HUES64 (cell line): ENCODE measurements at regions not wholly inside any gene's neighbourhood (a gene's known extent, or its start where the extent isn't known, plus 50 kb on each side); places are given as distances from the start of the nearest gene placed in this dataset.
A peak's percentile ranks its signal among the peaks of the same experiment; 100 is the strongest.
"Not testable (repeated sequence)": the region's sequence is repeated elsewhere in the genome, so short reads cannot be mapped to it uniquely, and the experiment has no call there.

Experiments used
- H3K27ac ChIP-seq: 2 replicates; pipeline ENCODE4 v1.7.0; 2013; ENCODE audit warnings: low read depth, low read length, inconsistent platforms
- H3K27me3 ChIP-seq: 2 replicates; pipeline ENCODE4 v1.6.1; 2013; ENCODE audit warnings: mild to moderate bottlenecking, low read length; ENCODE audit not compliant: insufficient read depth
- H3K36me3 ChIP-seq: 2 replicates; pipeline ENCODE4 v1.6.1; 2013; ENCODE audit warnings: mild to moderate bottlenecking, low read length; ENCODE audit not compliant: insufficient read depth
- H3K4me1 ChIP-seq: 2 replicates; pipeline ENCODE4 v1.6.1; 2013; ENCODE audit warnings: mild to moderate bottlenecking, low read length, moderate library complexity; ENCODE audit not compliant: insufficient read depth
- H3K4me3 ChIP-seq: 2 replicates; pipeline ENCODE4 v1.5.1; 2013; ENCODE audit warnings: mild to moderate bottlenecking, low read length, moderate library complexity
- H3K9ac ChIP-seq: 2 replicates; pipeline ENCODE4 v1.6.1; 2013; ENCODE audit warnings: mild to moderate bottlenecking, low read depth, low read length
- H3K9me3 ChIP-seq: 2 replicates; pipeline ENCODE4 v1.6.1; 2013; ENCODE audit warnings: low read depth, low read length; ENCODE audit not compliant: insufficient read depth
- WGBS: fragments of 150-250, 120-280 bp; methylation state at CpG from one replicate; pipeline ENCODE4 v1.1.7; 2013; ENCODE audit warnings: missing lambda C conversion rate; 5-methylcytosine and 5-hydroxymethylcytosine counted together

DNA sequence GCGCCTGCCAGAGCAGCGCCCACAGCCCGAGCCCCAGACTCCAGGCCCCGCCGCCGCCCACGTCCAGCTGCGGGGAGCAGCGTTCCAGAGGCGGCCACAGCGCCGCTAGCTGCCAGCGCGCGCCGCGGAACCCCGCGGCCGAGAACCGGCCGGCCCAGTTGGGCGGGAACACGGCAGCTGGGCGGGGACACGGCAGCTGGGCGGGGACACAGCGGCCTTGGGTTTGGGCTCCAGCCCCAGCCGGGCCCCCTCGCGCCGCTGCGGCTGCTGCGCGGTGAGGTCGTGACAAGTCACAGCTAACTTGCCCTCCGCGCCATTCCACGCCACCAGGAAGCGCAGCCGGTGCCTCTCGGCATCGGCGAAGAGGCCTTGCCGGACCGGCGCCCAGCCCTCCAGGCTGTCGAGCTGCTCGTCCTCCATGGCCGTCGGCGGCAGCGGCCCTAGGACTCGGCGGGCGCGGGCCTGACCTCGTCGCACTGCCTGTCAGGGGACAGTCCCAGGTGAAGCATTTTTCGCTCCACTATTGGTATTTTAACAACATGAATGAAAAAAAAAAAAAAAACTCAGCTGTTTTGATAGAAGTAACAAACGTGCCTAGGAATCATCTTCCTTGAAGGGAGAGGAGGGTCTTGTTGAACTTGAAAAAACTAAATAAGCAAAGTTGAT is 56.6 kb upstream of the GOLGA8N start:
- WGBS: 2% methylated on average over 12 of the region's 61 CpGs
- H3K9me3 ChIP-seq, H3K27ac ChIP-seq, H3K4me1 ChIP-seq, H3K27me3 ChIP-seq, H3K36me3 ChIP-seq, H3K9ac ChIP-seq: not testable (repeated sequence)
- peak overlapping the region; percentile 46 for H3K4me3 ChIP-seq

DNA sequence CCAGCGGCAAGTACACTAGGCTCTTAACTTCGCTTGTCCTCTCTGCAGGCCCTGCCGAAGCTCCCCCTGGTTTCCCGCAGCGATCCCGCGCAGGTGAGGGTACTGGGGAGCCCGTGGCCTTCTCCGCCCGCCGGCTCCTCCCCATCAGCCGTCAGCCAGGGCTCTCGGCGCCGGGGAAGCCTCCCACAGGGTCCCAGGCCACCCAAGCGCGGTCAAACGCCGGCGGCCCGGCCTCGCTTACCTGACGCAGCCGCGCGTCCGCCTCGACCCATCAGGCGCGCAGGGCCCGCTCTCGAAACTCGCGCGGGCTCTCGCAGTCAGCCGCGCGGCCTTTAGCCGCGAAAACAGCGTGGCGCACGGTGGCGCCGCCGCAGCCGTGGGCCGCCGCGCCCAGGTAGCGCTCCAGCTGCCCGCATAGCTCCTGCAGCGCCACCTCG is 57.2 kb upstream of the GOLGA8N start:
- H3K4me1 ChIP-seq, H3K9ac ChIP-seq, H3K9me3 ChIP-seq, H3K27me3 ChIP-seq, H3K27ac ChIP-seq, H3K4me3 ChIP-seq, H3K36me3 ChIP-seq: not testable (repeated sequence)
- WGBS: no CpG with 5 or more reads among the region's 55 CpGs

DNA sequence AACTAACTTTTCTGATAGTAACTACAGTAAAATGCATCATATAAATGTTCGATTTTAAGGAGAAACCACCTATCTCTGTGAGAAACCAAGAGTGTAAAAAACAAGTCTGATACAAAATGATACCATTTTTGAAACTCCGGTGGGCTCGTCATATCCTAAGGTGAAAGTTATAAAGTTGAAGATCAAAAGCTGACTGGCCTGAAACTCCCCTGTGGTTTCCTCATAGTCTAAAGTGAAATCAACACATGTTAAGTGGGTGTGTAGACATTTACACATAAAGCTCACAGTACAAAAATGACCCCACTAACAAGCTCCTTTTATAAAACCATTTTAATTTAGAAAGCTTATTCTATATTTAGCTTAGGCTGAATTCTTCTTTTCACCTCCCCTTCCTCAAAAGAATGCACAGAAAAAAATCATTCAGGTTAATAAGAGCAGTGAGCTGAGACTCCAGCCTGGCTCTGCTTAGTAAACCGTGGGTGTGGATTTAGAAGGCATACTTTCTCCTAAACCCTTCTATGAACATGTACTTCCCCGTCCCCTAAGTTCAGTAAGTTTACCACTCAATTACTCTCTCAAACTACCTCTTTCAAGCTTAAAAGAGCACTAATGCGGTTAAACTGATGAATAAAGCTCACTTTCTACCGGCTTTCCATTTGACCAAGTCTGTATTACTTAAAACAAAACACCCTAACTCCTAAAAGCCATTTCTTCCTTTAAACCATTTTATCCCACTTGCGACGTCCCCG is 57.9 kb upstream of the GOLGA8N start:
- not testable (repeated sequence) for H3K4me3 ChIP-seq, H3K27ac ChIP-seq, H3K36me3 ChIP-seq, H3K9me3 ChIP-seq, H3K27me3 ChIP-seq, H3K4me1 ChIP-seq, H3K9ac ChIP-seq
- no CpG with 5 or more reads among the region's 10 CpGs for WGBS

DNA sequence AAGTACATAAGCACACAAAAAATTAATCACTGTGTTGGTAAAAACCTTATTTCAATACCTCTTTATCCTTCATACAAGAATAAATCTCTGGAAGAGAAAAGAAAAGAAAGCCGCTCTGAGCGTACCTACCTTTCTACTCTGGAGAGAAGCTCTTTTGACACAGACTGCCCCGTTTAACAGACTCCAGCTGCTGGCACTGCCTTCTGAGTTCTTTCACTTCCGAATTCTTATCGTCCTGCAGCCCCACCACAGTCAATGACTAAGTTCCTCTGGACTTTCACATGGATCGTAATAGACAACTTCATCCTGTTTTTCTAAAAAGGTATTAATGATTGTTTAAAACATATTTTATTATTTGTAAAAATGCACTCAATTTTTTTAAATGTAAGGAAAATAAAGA is 67.5 kb upstream of the GOLGA8O start:
- H3K9ac ChIP-seq, H3K27me3 ChIP-seq, H3K36me3 ChIP-seq, H3K27ac ChIP-seq, H3K4me3 ChIP-seq, H3K4me1 ChIP-seq, H3K9me3 ChIP-seq: not testable (repeated sequence)
- 100% methylated on average over 2 of the region's 6 CpGs for WGBS

DNA sequence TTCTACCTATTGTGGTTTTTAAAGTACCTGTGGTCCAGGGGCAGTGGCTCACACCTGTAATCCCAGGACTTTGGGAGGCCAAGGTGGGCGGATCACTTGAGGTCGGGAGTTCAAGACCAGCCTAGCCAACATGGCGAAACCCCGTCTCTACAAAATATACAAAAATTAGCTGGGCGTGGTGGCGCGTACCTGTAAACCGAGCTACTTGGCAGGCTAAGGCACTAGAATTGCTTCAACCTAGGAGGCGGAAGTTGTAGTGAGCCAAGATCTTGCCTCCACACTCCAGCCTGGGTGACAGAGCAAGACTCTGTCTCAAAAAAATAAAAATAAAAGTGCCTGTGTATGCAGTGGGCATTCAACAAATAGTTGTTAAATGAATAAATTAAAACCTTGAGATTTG is 67.0 kb upstream of the GOLGA8O start:
- H3K27ac ChIP-seq, H3K36me3 ChIP-seq, H3K4me3 ChIP-seq, H3K4me1 ChIP-seq, H3K9me3 ChIP-seq, H3K9ac ChIP-seq, H3K27me3 ChIP-seq: not testable (repeated sequence)
- 96% methylated on average over 7 of the region's 9 CpGs for WGBS

DNA sequence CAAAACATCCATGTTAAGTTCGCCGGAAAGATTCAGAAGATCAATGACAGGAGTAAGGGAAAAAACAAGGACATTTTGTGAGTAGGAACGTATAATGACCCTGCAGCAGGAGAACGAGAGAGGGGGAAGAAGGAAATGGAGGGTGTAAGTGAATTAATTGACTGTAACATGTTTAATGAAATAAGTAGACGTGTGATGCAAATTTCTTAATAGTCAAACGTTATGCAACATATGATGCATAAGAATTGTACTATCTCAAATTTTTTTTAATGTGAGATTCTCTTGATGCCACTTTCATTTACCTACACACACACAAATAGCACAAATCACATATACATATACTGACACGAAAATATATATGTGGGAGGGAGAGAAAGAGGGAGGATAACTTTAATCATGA is 63.5 kb upstream of the GOLGA8O start:
- H3K27me3 ChIP-seq, H3K9me3 ChIP-seq, H3K36me3 ChIP-seq, H3K4me3 ChIP-seq, H3K4me1 ChIP-seq, H3K9ac ChIP-seq, H3K27ac ChIP-seq: not testable (repeated sequence)
- 94% methylated on average over 5 of the region's 7 CpGs for WGBS

DNA sequence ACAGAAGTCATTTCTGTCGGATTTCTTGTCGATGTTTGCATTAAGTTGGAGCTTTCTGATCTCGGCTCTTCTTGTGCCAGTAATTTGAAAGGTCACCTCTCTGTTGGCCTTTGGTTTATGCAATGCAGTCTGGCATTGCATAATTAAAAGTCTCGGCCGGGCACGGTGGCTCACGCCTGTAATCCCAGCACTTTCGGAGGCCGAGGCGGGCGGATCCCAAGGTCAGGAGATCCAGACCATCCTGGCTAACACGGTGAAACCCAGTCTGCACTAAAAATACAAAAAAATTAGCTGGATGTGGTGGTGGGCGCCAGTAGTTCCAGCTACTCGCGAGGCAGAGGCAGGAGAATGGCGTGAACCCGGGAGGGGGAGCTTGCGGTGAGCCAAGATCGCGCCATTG is 62.6 kb upstream of the GOLGA8O start:
- 92% methylated on average over 20 of the region's 20 CpGs for WGBS
- H3K36me3 ChIP-seq, H3K27ac ChIP-seq, H3K4me3 ChIP-seq, H3K4me1 ChIP-seq, H3K9me3 ChIP-seq, H3K27me3 ChIP-seq, H3K9ac ChIP-seq: not testable (repeated sequence)

DNA sequence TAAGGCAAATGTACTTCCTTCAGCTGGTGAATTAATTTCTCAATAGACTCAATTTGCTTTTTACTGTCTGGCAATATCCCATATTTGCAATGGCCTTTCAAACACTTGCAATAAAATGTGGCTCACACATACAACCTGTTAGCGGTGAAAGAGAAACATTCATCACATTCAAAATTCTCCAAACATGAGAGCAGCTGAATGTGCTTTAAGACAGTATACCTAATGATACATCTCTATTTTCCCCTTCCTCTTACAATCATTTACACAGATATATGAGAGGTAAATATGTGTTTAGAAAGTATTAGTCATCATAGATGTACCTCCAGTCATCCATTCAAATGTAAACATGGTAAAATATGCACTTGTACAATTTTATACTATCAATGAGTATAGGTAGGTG is 61.5 kb upstream of the GOLGA8O start:
- not testable (repeated sequence) for H3K4me1 ChIP-seq, H3K27ac ChIP-seq, H3K36me3 ChIP-seq, H3K9ac ChIP-seq, H3K4me3 ChIP-seq, H3K27me3 ChIP-seq, H3K9me3 ChIP-seq
- no CpG with 5 or more reads among the region's 1 CpG for WGBS

DNA sequence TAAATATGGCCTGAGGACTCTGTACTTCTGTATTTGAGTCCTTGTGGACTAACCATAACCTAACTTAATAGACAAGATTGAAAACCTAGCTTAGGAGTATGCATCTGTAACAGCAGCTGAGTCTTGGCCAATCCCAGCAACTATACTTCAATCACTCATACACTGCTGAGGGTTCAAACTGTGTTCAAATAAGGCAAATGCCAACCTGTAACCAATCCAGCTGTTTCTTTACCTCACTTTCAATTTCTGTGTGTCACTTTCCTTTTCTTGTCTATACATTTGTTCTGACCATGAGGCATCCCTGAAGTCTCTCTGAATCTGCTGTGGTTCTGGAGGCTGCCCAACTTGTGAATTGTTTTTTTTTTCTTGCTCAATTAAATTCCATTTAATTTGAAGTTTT is 57.9 kb upstream of the GOLGA8O start:
- not testable (repeated sequence) for H3K9me3 ChIP-seq, H3K9ac ChIP-seq, H3K27ac ChIP-seq, H3K4me3 ChIP-seq, H3K27me3 ChIP-seq, H3K36me3 ChIP-seq, H3K4me1 ChIP-seq

DNA sequence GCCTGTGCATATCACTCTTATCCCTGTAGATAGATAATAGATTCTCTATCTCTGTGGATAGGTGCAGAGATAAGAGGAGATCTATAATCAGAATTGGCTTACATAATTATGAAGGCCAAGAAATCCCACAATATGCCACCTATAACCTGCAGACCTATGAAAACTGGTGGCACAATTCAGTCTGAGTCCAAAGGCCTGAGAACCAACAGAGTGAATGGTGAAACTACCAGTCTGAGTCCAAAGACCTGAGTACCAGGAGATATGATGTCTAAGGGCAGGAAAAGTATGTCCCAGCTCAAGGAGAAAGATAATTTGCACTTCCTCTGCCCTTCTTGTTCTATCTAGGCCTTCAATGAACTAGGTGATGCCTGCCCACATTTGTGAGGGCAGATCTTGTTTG is 54.6 kb upstream of the GOLGA8O start:
- not testable (repeated sequence) for H3K36me3 ChIP-seq, H3K9ac ChIP-seq, H3K4me3 ChIP-seq, H3K27me3 ChIP-seq, H3K9me3 ChIP-seq, H3K4me1 ChIP-seq, H3K27ac ChIP-seq

DNA sequence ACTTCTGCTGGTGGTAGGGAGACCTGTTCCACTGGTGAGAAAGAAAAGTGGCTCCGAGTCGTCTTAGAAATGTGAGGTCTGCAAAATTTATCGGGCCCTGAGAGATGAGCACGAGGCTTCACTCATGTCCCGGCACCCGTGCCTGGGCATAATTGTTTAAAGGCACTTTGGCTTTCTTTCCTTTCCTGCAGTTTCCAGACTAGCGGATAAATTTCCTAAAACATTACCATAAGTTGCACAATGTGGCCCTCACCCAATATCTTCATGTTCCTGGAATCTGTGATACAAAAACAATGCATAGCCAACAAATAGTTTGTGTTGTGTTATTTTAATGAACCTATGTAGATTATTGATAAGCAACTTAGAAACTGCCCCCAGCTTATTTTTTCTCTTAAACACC is 52.6 kb upstream of the GOLGA8O start:
- H3K36me3 ChIP-seq, H3K27me3 ChIP-seq, H3K9me3 ChIP-seq, H3K4me3 ChIP-seq, H3K9ac ChIP-seq, H3K27ac ChIP-seq, H3K4me1 ChIP-seq: not testable (repeated sequence)
- no CpG with 5 or more reads among the region's 7 CpGs for WGBS

DNA sequence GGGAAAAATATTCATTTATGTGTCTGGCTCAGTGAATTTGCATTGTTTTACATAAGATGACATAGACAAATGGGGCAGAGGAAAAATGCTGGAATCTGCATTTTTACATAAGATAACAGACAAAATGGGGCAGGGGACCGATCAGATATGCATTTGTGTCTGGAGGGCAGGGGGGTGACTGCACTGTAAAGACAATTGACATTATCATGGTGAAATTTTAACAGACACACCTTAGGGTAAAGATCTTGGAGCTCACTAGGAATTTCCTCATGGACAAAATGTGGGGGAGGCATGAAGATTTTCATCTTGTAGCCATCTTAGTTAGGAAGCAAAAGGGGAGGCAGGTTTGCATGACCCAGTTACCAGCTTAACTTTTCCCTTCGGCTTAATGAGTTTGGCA is 51.4 kb upstream of the GOLGA8O start:
- not testable (repeated sequence) for H3K4me3 ChIP-seq, H3K9ac ChIP-seq, H3K9me3 ChIP-seq, H3K4me1 ChIP-seq, H3K27ac ChIP-seq, H3K27me3 ChIP-seq, H3K36me3 ChIP-seq
- whole genome bisulfite sequencing: no CpG with 5 or more reads among the region's 2 CpGs
